Activated gamma-delta T cell treated with Interleukin-2 at 50 U/mL for 16 hours (primary cell): ENCODE measurements at regions not wholly inside any gene's neighbourhood (a gene's known extent, or its start where the extent isn't known, plus 50 kb on each side); places are given as distances from the start of the nearest gene placed in this dataset.

ENCODE experiments used
- DNase-seq: peaks from one replicate; pipeline ENCODE4 v3.0.0-alpha.2; 2020

DNA sequence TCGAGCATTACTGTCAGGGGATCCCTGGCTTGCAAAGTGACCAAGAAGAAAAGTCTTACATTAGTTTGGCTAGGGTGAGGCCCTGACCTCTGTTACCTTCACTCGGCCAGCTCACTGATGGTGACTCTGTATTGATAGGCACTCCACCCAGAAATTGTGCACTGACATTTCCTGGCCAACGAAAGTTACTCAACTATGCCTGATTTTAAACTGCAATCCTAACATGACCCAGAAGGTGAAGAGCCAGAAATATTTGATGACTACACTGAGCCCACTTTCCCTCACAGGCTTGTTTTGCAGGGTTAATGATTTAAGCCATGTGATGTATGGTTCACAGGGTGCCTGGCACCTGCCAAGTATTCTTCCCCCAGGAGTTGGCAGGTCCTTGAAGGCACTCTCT, 208.2 kb upstream of the MAF start:
- DNase-seq, result no peak

- DNase-seq, result no peak
These were observed 206.2 kb upstream of the MAF start for GRCh38 chr16:79806757-79807156.

DNA sequence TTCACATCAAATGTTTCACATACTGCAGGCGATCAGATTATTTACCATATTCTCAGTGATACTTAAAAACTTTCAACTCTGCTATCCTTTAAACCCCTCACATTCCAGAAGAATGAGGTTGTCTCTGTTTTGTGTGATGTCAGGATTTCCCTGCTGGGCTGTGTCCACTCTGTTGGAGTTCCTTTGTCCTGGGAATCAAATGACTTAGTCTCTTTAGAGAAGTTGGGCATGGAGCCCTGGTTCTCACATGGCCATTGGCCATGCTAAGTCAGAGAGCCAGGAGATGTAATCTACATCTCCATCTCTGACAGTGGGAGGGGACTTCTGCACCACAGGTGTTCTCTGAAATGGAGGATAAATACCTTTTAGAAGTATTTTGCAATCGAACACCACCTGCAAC, 205.1 kb upstream of the MAF start:
- DNase-seq, result no peak

GRCh38 chr16:79801646-79802045, 201.1 kb upstream of the MAF start:
- no peak for DNase-seq

- DNase-seq, result no peak
These were observed 199.6 kb upstream of the MAF start for GRCh38 chr16:79800016-79800608.

DNA sequence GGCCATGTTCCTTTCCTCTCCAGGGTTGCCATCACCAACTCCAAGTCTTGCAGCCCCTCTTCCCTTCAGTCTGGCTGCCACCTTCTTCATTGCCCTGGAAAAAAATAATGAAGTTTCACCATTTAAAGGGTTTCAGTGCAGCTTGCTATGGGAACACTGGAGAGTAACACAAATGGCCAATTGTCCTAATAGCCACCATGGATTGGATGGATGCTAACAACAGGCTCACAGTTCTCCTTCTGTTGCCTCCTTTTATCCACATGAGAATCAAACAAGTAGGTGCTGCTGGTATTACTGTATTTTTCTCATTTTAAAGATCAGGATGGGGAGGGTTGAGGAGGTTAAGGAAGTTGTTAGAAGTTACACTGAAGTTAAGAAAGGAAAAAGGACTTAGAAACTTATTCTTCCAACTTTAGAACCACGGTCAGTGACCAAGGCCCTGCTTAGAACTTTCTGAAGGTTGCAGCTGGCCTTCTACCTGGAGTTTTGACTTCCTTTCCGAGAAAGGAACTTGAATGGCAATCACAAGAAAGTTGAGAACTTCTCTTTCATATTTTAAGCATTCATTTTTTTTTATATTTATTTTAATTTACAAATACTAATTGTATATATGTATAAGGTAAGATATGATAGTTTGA, 198.0 kb upstream of the MAF start:
- DNase-seq, result no peak

DNA sequence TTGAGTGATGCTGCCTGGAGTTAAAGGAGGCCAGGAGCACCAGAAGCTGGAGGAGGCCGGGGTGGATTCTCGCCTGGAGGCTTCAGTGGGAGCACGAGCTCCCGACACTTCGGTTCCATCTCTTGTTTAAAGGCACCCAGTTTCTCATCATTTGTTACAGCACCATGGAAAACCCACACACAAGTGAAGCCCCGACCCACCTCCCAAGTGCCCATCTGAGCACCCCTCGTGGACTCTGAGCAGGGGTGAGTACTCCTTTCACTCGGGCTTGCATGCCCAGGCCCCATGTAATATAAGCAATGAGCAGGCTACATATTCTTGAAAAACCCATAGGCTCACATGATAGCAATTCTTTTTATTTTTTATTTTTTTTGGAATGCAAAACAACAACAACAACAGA, 196.9 kb upstream of the MAF start:
- DNase-seq, result no peak

- no peak for DNase-seq
These were observed 195.0 kb upstream of the MAF start for GRCh38 chr16:79795556-79795955.

- no peak for DNase-seq
These were observed 194.4 kb upstream of the MAF start for GRCh38 chr16:79794941-79795340.

DNA sequence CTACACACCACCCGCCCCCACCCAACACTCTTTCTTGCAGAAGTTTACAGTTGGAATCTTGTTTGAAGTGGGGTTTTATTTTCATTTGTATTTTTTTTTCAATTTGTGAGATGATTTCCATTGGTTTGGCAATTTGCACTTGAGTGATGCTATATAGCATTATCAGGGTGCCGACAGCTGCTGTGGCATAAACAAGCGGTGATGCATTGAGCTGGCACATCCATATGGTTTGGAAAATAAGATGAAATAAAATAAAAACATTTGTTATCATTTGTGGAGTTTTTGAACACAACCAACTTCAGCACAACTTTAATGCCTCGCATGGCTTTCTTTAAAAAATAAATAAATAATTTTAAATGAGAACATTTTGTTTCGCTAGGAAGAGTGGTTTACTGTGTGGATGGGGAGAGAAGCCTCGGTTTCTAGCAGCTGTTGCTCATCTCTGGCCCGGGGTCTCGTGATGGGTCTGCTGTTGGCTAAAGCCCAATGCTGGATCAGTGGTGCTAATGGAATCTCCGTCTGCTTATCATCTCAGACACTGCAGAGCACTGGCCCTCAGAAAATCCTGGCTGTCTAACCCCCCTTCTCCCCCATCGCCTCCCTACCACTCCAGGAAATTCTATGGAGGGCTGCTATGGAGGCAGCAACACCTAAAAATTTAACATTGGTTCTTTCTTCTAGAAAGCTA, 192.3 kb upstream of the MAF start:
- DNase-seq, result no peak

DNA sequence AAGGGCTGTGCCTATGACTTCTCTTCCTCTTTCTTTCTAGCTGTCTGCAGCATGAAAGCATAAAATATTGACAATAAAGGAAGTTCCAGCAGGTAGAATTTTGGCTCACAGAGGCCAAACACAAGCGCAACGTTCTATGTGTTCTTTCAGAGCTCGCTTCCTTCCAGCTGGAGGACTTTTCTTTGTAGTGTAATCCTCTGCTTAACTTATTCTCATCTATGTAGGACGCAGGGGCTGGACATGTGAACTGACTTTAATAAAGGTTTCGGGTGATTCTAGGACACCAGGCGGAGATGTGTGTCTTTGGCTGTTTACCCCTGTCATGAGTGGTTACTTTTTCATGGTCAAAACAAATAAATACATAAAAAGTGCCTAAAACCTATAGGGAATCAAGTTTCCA, 191.5 kb upstream of the MAF start:
- DNase-seq, result no peak

DNA sequence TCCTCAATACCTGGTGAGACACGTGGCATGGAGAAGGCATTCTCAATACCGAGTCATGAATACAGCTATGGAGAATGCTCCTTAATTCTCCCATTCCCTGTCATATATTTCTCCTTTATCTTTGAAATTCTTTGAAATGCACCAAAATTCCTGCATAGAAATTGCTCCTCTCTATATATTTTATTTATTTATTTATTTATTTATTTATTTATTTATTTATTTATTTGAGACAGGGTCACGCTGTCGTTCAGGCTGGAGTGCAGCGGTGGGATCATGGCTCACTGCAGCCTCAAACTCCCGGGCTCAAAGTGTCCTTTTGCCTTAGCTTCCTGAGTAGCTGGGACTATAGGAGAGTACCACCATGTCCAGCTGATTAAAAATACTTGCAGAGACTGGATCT, 190.3 kb upstream of the MAF start:
- DNase-seq, result no peak

DNA sequence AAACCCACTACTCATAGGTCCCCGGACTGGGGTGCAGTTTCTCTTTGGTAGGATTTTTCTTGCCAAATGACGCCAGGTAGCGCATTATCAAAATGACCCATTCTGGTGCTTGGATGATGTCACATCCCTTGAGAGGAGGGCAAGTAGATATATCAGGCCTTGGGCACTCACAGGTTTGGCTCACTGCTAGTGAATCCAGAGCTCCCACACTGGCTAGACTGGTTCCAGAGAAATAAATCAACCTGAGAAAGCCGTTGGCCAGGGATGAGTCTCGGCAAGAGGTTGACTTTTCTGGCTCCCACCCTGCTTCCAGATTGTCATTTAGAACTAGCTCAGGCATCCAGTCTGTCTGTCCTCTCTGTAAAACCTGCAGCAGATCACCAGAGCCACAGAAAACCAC, 188.4 kb upstream of the MAF start:
- no peak for DNase-seq

DNA sequence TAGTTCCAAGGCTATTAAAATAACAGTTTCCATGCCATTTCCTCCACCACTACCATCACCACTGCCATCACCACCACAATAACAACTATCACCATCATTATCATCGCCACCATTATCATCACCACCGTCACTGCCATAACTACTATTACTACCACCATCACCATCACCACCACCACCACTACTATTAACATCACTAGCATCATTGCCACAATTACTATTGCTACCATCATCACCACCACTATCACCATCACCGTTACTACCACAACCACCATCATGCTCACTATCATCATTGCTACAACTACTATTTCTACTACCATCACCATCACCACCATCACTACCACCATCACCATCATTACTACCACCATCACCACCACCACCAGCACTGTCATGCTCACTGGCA, 185.9 kb upstream of the MAF start:
- no peak for DNase-seq

DNA sequence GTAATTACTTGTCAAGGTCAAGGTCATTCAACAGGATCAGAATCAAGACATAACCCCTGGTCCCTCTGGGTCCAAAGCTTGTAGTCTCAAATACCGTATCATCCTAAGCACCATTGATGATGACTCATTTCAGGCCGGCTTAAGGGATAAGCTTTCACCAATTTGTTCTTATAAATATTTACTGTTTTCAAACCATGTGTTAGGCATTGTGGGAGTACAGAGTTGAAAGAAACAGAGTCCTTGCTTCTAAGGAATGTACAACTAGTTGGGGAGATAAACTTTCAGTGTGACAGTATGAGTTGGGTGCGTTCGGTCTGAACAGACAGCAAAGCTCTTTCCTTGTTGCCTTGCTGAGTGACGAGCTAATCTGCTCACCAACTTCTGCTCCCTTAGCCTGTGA, 183.5 kb upstream of the MAF start:
- DNase-seq, result no peak

- no peak for DNase-seq
These were observed 177.1 kb upstream of the MAF start for GRCh38 chr16:79777679-79778078.

GRCh38 chr16:79776243-79776847, 175.8 kb upstream of the MAF start:
- DNase-seq, result no peak

GRCh38 chr16:79772784-79773183, 172.2 kb upstream of the MAF start:
- no peak for DNase-seq

GRCh38 chr16:79772048-79772447, 171.5 kb upstream of the MAF start:
- DNase-seq, result no peak

GRCh38 chr16:79770244-79771064, 169.9 kb upstream of the MAF start:
- peak; percentile 26 for DNase-seq

DNA sequence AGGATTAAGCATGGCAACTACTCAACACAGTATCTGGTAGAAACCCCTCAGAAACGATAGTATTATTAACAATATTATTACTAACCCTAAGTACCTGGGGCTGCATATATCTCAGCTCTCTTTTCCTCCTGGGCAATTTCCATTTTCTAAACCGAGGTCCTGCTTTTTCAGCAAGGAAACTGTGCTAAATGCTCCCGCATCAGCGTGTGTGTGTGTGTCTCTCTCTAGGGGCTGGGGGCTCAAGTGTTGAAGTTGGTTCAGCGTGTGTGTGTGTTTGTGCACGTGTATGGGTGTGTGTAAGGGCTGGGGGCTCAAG, 169.3 kb upstream of the MAF start:
- no peak for DNase-seq

DNA sequence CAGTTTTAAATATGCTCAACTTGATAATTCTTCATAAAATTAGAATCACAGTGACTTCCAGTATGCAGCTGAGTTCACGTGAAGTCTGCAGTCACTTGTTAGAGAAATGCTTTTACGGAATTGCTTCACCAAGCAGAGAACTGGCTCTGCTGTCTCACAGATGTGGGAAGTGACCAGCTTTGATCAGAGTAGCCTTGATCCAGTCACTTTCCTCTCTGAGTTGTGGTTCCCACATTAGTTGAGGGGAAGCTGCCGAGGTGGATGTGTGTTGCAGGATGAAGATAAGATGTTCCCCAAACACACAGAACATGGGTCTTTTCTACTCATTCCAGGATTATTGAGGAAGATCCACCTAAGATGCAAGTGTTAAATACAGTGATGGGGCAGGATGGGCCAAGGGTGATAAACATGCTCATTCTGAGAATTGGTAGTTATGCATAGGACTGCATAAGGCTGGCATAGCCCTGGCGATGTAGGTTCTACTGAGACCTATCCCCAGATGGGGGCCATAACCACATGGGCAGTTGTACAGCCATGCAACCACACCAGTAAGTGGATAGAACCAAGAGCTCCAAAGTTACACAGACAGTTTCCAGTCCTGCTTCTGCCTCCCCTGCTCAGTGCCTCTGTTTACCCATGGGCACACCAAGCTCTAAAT, 168.9 kb upstream of the MAF start:
- DNase-seq, result no peak
